ENCODE measurements at regions not wholly inside any gene's neighbourhood (a gene's known extent, or its start where the extent isn't known, plus 50 kb on each side); places are given as distances from the start of the nearest gene placed in this dataset.

GRCh38 chr20:39130627-39131026 lies 168.5 kb downstream of the DHX35 start:
- TF ChIP-seq, protein P1, sequence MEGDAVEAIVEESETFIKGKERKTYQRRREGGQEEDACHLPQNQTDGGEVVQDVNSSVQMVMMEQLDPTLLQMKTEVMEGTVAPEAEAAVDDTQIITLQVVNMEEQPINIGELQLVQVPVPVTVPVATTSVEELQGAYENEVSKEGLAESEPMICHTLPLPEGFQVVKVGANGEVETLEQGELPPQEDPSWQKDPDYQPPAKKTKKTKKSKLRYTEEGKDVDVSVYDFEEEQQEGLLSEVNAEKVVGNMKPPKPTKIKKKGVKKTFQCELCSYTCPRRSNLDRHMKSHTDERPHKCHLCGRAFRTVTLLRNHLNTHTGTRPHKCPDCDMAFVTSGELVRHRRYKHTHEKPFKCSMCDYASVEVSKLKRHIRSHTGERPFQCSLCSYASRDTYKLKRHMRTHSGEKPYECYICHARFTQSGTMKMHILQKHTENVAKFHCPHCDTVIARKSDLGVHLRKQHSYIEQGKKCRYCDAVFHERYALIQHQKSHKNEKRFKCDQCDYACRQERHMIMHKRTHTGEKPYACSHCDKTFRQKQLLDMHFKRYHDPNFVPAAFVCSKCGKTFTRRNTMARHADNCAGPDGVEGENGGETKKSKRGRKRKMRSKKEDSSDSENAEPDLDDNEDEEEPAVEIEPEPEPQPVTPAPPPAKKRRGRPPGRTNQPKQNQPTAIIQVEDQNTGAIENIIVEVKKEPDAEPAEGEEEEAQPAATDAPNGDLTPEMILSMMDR (IDR thresholded peaks at IDR 0.05): no peak
- TF ChIP-seq POLR2A (IDR thresholded peaks at IDR 0.05): no peak
